ENCODE measurements at regions not wholly inside any gene's neighbourhood (a gene's known extent, or its start where the extent isn't known, plus 50 kb on each side); places are given as distances from the start of the nearest gene placed in this dataset.
A peak's percentile ranks its signal among the peaks of the same experiment; 100 is the strongest.

DNA sequence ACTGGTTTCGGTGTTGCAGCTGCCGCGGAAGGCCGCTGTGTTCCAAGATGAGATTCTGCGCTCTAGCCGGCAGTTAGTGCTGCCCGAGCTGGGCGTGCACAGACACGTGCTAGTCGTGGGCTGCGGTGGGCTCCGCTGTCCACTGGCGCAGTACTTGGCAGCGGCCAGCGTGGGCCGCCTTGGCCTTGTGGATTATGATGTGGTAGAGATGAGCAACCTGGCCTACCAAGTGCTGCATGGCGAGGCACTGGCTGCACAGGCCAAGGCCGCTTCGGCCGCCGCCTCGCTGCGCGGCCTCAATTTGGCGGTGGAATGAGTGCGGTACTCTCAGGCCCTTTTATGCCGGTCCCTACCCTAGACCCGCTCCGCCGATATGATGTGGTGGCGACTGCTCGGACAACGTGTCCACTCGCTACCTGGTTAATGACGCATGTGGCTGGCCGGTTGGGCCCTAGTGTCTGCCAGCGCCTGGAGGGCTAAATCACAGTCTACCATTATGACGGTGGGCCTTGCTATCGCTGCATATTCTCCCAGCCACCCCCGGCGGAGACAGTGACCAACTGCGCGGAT, 102.2 kb downstream of the SNAPC1 start:
- Histone ChIP-seq H3K79me1 (ENCODE audit: low read length) (no peaks in the 10 kb centered on the region), H3K27ac (ENCODE audit: low read depth, low read length) (no peak overlapping the region), H2BK12ac (ENCODE audit: low read length) (no peak overlapping the region), H3K14ac (ENCODE audit: low read length) (no peak overlapping the region), H3K18ac (ENCODE audit: low read length) (no peak overlapping the region), H4K12ac (ENCODE audit: low read depth, low read length) (no peak overlapping the region), H3K9me3 (ENCODE audit: insufficient read depth, low read depth, low read length) (no peaks in the 10 kb centered on the region), H2BK120ac (ENCODE audit: insufficient read depth, low read length, poor library complexity) (no peak overlapping the region), H2BK5ac (ENCODE audit: low read depth, low read length, poor library complexity) (no peak overlapping the region), H3K4me2 (ENCODE audit: low read length) (no peak overlapping the region), H2AK5ac (ENCODE audit: low read length) (no peak overlapping the region), H3K4me1 (ENCODE audit: control insufficient read depth in 1 of 2, insufficient read depth in 2 of 2, low read length in 2 of 2) (no peaks in the 10 kb centered on the region), H2AFZ (ENCODE audit: insufficient read depth, low read length, poor library complexity) (no peak overlapping the region), H4K8ac (ENCODE audit: low read depth, low read length) (no peak overlapping the region), H3K27me3 (ENCODE audit: insufficient read depth, low read length) (no peaks in the 10 kb centered on the region), H4K91ac (ENCODE audit: low read depth, low read length) (no peak overlapping the region), H3K79me2 (ENCODE audit: control insufficient read depth, insufficient read depth, low read length, poor library complexity) (no peaks in the 10 kb centered on the region), H3K36me3 (ENCODE audit: control insufficient read depth in 1 of 2, insufficient read depth in 2 of 2, low read length in 2 of 2) (no peaks in the 10 kb centered on the region), H3K23ac (ENCODE audit: low read length) (no peak overlapping the region), H3K4ac (ENCODE audit: low read depth, low read length) (no peak overlapping the region), H3K9ac (ENCODE audit: low read length) (no peak overlapping the region), H3K4me3 (ENCODE audit: low read depth, low read length) (no peak overlapping the region)
- WGBS (ENCODE audit: extremely low coverage, insufficient coverage, insufficient read length) = no CpG with 5 or more reads among the region's 43 CpGs
- no peak for DNase-seq

DNA sequence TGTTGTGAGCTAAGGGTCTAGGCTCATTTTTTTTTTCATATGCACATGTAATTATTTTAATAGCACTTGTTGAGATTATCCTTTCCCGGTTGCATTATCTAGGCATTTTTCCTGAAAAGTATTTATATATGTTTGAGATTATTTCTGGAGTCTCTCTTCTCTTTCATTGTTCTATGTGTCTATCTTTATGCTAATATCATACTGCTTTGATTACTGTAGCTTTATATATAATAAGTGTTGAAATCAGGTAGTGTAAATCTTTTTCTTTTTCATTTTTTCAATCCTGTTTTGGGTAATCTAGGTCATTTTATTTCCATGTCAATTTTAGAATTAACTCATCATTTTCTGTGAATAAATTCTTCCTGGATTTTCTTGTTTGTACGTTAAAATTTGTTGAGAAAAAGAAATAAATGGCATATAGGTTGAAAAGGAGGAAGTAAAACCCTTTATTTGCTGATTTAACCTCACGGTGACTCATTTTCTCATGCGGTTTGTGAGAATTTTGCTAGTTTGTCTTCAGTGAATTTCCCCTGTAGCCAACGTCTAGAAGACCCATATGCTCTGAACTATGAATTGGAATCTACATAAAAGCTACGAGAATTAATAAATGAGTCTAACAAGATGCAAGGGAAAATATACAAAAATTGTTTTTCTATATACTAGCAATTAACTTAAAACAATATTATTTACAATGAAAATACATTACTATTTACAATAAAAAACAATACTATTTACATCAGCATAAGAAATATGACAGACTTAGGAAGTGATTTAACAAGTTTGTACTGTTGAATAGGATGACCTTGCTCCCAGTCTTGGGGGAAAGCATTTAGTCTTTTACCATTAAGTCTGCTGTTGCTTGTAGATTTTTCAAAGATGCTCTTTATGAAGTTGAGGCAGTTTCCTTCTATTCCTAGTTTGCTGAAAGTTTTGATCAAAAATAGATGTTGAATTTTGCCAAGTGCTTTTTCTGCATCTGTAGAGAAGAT, 105.0 kb downstream of the SNAPC1 start:
- H3K79me2 ChIP-seq (ENCODE audit: control insufficient read depth, insufficient read depth, low read length, poor library complexity) = no peaks in the 10 kb centered on the region
- no peak overlapping the region for H3K4ac ChIP-seq (ENCODE audit: low read depth, low read length)
- no peak overlapping the region for H3K4me2 ChIP-seq (ENCODE audit: low read length)
- no peak overlapping the region for H2AK5ac ChIP-seq (ENCODE audit: low read length)
- H3K27me3 ChIP-seq (ENCODE audit: insufficient read depth, low read length) = no peaks in the 10 kb centered on the region
- no peak overlapping the region for H3K23ac ChIP-seq (ENCODE audit: low read length)
- no peak overlapping the region for H4K12ac ChIP-seq (ENCODE audit: low read depth, low read length)
- no peak overlapping the region for H3K9ac ChIP-seq (ENCODE audit: low read length)
- no peaks in the 10 kb centered on the region for H3K9me3 ChIP-seq (ENCODE audit: insufficient read depth, low read depth, low read length)
- H2BK12ac ChIP-seq (ENCODE audit: low read length) = no peak overlapping the region
- no peak overlapping the region for H4K8ac ChIP-seq (ENCODE audit: low read depth, low read length)
- no peaks in the 10 kb centered on the region for H3K79me1 ChIP-seq (ENCODE audit: low read length)
- H3K14ac ChIP-seq (ENCODE audit: low read length) = no peak overlapping the region
- no peak overlapping the region for H4K91ac ChIP-seq (ENCODE audit: low read depth, low read length)
- H3K18ac ChIP-seq (ENCODE audit: low read length) = no peak overlapping the region
- WGBS (ENCODE audit: extremely low coverage, insufficient coverage, insufficient read length) = 100% methylated on average over 1 of the region's 6 CpGs
- H3K27ac ChIP-seq (ENCODE audit: low read depth, low read length) = no peak overlapping the region
- no peaks in the 10 kb centered on the region for H3K4me1 ChIP-seq (ENCODE audit: control insufficient read depth in 1 of 2, insufficient read depth in 2 of 2, low read length in 2 of 2)
- H2BK5ac ChIP-seq (ENCODE audit: low read depth, low read length, poor library complexity) = no peak overlapping the region
- H3K36me3 ChIP-seq (ENCODE audit: control insufficient read depth in 1 of 2, insufficient read depth in 2 of 2, low read length in 2 of 2) = peaks cover 0 to 2% of the 10 kb centered on the region in 2 experiments
- H2BK120ac ChIP-seq (ENCODE audit: insufficient read depth, low read length, poor library complexity) = no peak overlapping the region
- peak in 1 of 2 donors; percentile 16 for DNase-seq
- no peak overlapping the region for H2AFZ ChIP-seq (ENCODE audit: insufficient read depth, low read length, poor library complexity)
- H3K4me3 ChIP-seq (ENCODE audit: low read depth, low read length) = no peak overlapping the region

DNA sequence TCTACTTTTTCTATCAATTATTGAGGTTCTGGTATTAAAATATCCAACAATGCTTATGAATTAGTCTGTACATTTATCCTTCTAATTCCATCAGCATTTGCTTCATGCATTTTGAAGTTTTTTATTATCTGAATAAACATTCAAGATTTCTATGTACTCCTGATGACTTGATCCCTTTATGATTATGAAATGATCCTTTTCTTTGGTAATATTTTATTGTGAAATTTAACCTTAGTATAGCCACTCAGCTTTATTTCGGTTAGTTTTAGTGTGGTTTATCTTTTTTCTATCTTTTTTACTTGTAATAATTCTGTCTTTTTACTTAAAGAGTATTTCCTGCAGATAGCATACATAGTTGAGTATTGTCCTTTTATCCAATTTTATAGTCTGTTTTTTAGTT, 106.6 kb downstream of the SNAPC1 start:
- Histone ChIP-seq H2BK12ac (ENCODE audit: low read length) (no peak overlapping the region), H2BK120ac (ENCODE audit: insufficient read depth, low read length, poor library complexity) (no peak overlapping the region), H3K23ac (ENCODE audit: low read length) (no peak overlapping the region), H3K4ac (ENCODE audit: low read depth, low read length) (no peak overlapping the region), H3K36me3 (ENCODE audit: control insufficient read depth in 1 of 2, insufficient read depth in 2 of 2, low read length in 2 of 2) (peaks cover 0 to 2% of the 10 kb centered on the region in 2 experiments), H4K12ac (ENCODE audit: low read depth, low read length) (no peak overlapping the region), H3K27me3 (ENCODE audit: insufficient read depth, low read length) (no peaks in the 10 kb centered on the region), H3K9ac (ENCODE audit: low read length) (no peak overlapping the region), H3K79me2 (ENCODE audit: control insufficient read depth, insufficient read depth, low read length, poor library complexity) (no peaks in the 10 kb centered on the region), H3K4me2 (ENCODE audit: low read length) (no peak overlapping the region), H3K27ac (ENCODE audit: low read depth, low read length) (no peak overlapping the region), H3K9me3 (ENCODE audit: insufficient read depth, low read depth, low read length) (no peaks in the 10 kb centered on the region), H2AK5ac (ENCODE audit: low read length) (no peak overlapping the region), H3K4me1 (ENCODE audit: control insufficient read depth in 1 of 2, insufficient read depth in 2 of 2, low read length in 2 of 2) (no peaks in the 10 kb centered on the region), H3K4me3 (ENCODE audit: low read depth, low read length) (no peak overlapping the region), H2BK5ac (ENCODE audit: low read depth, low read length, poor library complexity) (no peak overlapping the region), H4K8ac (ENCODE audit: low read depth, low read length) (no peak overlapping the region), H3K18ac (ENCODE audit: low read length) (no peak overlapping the region), H3K79me1 (ENCODE audit: low read length) (no peaks in the 10 kb centered on the region), H4K91ac (ENCODE audit: low read depth, low read length) (no peak overlapping the region), H3K14ac (ENCODE audit: low read length) (no peak overlapping the region), H2AFZ (ENCODE audit: insufficient read depth, low read length, poor library complexity) (no peak overlapping the region)
- no peak for DNase-seq
- WGBS (ENCODE audit: extremely low coverage, insufficient coverage, insufficient read length) = no CpG with 5 or more reads among the region's 1 CpG

DNA sequence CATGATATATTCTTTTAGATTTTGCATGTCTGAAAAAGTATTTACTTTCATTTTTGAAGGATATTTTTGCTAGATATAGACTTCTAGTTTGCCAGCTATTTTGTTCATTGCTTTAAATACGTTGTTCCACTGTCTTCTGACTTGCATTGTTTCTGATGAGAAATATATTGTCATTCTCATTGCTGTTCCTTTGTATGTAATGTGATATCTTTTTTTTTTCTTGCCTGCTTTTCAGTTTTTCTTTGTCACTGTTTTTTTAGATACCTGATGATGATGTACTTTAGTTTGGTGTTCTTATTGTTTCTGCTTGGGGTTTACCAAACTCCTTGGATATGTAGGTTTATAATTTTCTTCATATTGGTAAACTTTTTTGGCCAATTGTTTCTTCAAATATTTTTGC, 107.9 kb downstream of the SNAPC1 start:
- no peak overlapping the region for H2BK120ac ChIP-seq (ENCODE audit: insufficient read depth, low read length, poor library complexity)
- no peaks in the 10 kb centered on the region for H3K79me1 ChIP-seq (ENCODE audit: low read length)
- H3K4me3 ChIP-seq (ENCODE audit: low read depth, low read length) = no peak overlapping the region
- no CpG with 5 or more reads among the region's 1 CpG for WGBS (ENCODE audit: extremely low coverage, insufficient coverage, insufficient read length)
- no peak overlapping the region for H2BK12ac ChIP-seq (ENCODE audit: low read length)
- no peak overlapping the region for H3K4ac ChIP-seq (ENCODE audit: low read depth, low read length)
- no peak overlapping the region for H3K9ac ChIP-seq (ENCODE audit: low read length)
- H2BK5ac ChIP-seq (ENCODE audit: low read depth, low read length, poor library complexity) = no peak overlapping the region
- H3K23ac ChIP-seq (ENCODE audit: low read length) = no peak overlapping the region
- no peak overlapping the region for H2AK5ac ChIP-seq (ENCODE audit: low read length)
- H3K36me3 ChIP-seq (ENCODE audit: control insufficient read depth in 1 of 2, insufficient read depth in 2 of 2, low read length in 2 of 2) = peaks cover 0 to 2% of the 10 kb centered on the region in 2 experiments
- no peak overlapping the region for H4K12ac ChIP-seq (ENCODE audit: low read depth, low read length)
- no peak overlapping the region for H3K14ac ChIP-seq (ENCODE audit: low read length)
- H3K79me2 ChIP-seq (ENCODE audit: control insufficient read depth, insufficient read depth, low read length, poor library complexity) = no peaks in the 10 kb centered on the region
- H3K9me3 ChIP-seq (ENCODE audit: insufficient read depth, low read depth, low read length) = no peaks in the 10 kb centered on the region
- no peaks in the 10 kb centered on the region for H3K4me1 ChIP-seq (ENCODE audit: control insufficient read depth in 1 of 2, insufficient read depth in 2 of 2, low read length in 2 of 2)
- H4K91ac ChIP-seq (ENCODE audit: low read depth, low read length) = no peak overlapping the region
- H3K27me3 ChIP-seq (ENCODE audit: insufficient read depth, low read length) = no peaks in the 10 kb centered on the region
- no peak overlapping the region for H4K8ac ChIP-seq (ENCODE audit: low read depth, low read length)
- DNase-seq = no peak
- H3K27ac ChIP-seq (ENCODE audit: low read depth, low read length) = no peak overlapping the region
- H3K4me2 ChIP-seq (ENCODE audit: low read length) = no peak overlapping the region
- H2AFZ ChIP-seq (ENCODE audit: insufficient read depth, low read length, poor library complexity) = no peak overlapping the region
- H3K18ac ChIP-seq (ENCODE audit: low read length) = no peak overlapping the region

Measured in trophoblast cell (in vitro differentiated cells and primary cell).